ENCODE measurements at regions not wholly inside any gene's neighbourhood (a gene's known extent, or its start where the extent isn't known, plus 50 kb on each side); places are given as distances from the start of the nearest gene placed in this dataset.

DNA sequence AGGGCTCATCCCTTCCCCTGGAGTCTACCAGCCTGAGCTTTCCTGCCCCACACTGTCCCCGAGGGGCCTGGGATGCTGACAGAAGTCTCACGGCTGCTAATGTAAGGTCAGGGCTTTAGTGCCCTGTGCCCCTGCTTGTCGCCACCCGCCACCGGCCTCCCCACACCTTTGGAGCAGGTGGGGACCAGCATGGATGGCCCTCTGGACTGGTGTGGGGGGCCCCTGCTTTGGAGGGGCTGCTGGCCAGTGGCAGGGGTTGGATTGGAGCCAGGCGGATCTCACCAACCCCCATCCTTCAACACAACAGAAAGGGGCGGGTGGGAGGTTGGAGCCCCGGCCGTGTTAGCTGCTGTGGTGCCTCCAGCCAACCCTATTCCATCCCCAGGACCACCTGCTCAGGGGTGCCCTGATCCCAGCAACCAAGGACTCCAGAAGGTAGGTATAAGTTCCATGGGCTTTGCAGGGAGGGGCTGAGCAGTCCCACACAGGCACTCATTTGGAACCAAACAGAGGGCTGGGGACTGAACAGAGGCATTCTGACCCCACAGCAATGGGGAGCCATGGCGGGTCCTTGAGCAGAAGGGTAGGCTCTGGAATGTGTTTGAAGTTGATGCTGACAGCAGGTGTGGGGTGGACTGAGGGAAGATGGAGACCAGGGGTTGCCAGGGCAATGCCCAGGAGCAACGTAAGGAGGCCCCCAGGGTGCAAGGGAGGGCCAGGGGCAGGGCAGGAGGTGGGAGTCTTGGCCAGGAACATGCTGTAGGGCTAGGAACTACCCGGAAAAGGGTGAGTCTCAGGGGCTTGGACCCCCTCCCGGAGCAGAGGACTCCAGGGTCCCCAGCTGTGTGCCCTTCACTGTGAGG is 145.1 kb upstream of the C14orf180 start:
- TF ChIP-seq CTCF (IDR thresholded peaks at IDR 0.05 in 4 of 5, conservative IDR thresholded peaks at IDR 0.05 in 1 of 5) (no peak), POLR2A (IDR thresholded peaks at IDR 0.05) (no peak)
